ENCODE measurements at regions not wholly inside any gene's neighbourhood (a gene's known extent, or its start where the extent isn't known, plus 50 kb on each side); places are given as distances from the start of the nearest gene placed in this dataset.
"Not testable (repeated sequence)": the region's sequence is repeated elsewhere in the genome, so short reads cannot be mapped to it uniquely, and the experiment has no call there.

DNA sequence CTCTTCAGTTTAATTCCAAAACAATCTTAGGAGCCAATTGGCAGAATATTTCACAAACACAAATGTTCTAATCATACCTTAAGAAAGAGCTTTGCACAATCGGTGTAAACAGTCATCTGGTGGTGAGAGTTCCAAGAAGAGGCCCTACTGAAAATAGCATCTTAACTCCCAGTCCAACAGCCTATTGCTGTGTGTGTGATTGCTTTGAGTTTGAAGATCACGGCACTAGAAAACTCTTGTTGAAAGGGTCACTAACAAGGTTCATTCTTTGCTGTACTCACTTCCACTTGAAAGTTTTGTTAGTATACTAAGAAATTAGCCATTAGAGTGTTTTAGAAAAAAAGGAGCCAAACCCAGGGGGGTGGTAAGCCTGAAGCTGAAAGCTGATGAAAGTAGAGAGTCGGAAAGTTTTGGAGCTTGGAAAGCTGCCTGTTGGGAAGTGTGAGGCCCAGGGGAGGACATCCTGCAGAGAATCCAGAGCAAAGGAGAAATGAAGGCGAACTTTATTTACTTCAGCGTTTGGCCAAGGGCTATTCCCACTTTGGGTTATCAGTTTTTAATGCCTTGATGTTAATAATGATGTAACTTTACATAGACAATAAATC lies 180.3 kb upstream of the GHR start:
- ATAC-seq, result no peak

DNA sequence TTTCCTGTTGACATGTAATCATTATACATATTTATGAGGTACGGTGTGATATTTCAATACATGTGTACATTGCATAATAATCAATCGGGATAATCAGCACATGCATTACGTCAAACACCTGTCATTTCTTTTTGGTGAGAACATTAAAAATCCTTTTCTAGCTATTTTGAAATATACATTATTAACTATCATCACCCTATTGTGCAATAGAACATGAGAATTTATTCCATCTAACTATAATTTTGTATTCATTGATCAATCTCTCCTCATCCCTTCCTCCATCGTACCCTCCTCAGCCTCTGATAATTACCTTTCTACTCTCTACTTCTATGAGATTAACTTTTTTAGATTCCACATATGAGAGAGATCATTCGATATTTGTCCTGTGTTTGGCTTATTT lies 170.9 kb upstream of the GHR start:
- TF ChIP-seq EZH2phosphoT487 (IDR thresholded peaks at IDR 0.05; ENCODE audit: borderline replicate concordance, low read length), result no peak
- no peak for TF ChIP-seq EZH2 (IDR thresholded peaks at IDR 0.05; ENCODE audit: low read length, unreplicated experiment)
- no peaks in the 10 kb centered on the region for H3K9me3 ChIP-seq (ENCODE audit: low read length)
- no peaks in the 10 kb centered on the region for H3K36me3 ChIP-seq (ENCODE audit: low read depth, low read length)
- intact Hi-C loops (cut with micrococcal nuclease), result no loop called here
- DNase-seq, result no peak
- H3K27ac ChIP-seq (ENCODE audit: low read length), result no peak overlapping the region
- H3K4me3 ChIP-seq (ENCODE audit: low read length), result no peak overlapping the region
- ChIA-PET CTCF (no interaction called here), POLR2A (ENCODE audit: unreplicated experiment) (no interaction called here)
- no TSS peak for BruUV-seq (replicated peaks)
- no peaks in the 10 kb centered on the region for H3F3A ChIP-seq (ENCODE audit: low read length, unreplicated experiment)
- H3K4me1 ChIP-seq (ENCODE audit: insufficient read depth, low read length), result no peaks in the 10 kb centered on the region
- ATAC-seq, result no peak
- no peaks in the 10 kb centered on the region for H3K79me2 ChIP-seq (ENCODE audit: low read length)
- H3K9ac ChIP-seq (ENCODE audit: low read length), result no peak overlapping the region
- H3K27me3 ChIP-seq (ENCODE audit: low read length), result no peaks in the 10 kb centered on the region
- H2AFZ ChIP-seq (ENCODE audit: low read length), result no peak overlapping the region
- H3K9me2 ChIP-seq (replicated peaks; ENCODE audit: low read length), result no peaks in the 10 kb centered on the region
- H4K20me1 ChIP-seq (ENCODE audit: low read length), result no peaks in the 10 kb centered on the region
- H3K4me2 ChIP-seq (ENCODE audit: low read length), result no peak overlapping the region

More for the DNA sequence above, 180.3 kb upstream of the GHR start:
- intact Hi-C loops (cut with micrococcal nuclease), result loop anchor here (1.0 to 5.0 kb wide), 4 partner anchors 59 to 179 kb away; partner anchors contain the start of gene GHR
- H2AFZ ChIP-seq (ENCODE audit: low read length), result no peak overlapping the region
- peak overlapping the region; percentile 82 for H3K27ac ChIP-seq (ENCODE audit: low read length)
- no peak overlapping the region for H3K4me3 ChIP-seq (ENCODE audit: low read length)
- H3K79me2 ChIP-seq (ENCODE audit: low read length), result no peaks in the 10 kb centered on the region
- no TSS peak for BruUV-seq (replicated peaks)
- no peaks in the 10 kb centered on the region for H3K27me3 ChIP-seq (ENCODE audit: low read length)
- H3K4me2 ChIP-seq (ENCODE audit: low read length), result peak overlapping the region; percentile 71
- H3K9me2 ChIP-seq (replicated peaks; ENCODE audit: low read length), result no peaks in the 10 kb centered on the region
- TF ChIP-seq, protein P1, sequence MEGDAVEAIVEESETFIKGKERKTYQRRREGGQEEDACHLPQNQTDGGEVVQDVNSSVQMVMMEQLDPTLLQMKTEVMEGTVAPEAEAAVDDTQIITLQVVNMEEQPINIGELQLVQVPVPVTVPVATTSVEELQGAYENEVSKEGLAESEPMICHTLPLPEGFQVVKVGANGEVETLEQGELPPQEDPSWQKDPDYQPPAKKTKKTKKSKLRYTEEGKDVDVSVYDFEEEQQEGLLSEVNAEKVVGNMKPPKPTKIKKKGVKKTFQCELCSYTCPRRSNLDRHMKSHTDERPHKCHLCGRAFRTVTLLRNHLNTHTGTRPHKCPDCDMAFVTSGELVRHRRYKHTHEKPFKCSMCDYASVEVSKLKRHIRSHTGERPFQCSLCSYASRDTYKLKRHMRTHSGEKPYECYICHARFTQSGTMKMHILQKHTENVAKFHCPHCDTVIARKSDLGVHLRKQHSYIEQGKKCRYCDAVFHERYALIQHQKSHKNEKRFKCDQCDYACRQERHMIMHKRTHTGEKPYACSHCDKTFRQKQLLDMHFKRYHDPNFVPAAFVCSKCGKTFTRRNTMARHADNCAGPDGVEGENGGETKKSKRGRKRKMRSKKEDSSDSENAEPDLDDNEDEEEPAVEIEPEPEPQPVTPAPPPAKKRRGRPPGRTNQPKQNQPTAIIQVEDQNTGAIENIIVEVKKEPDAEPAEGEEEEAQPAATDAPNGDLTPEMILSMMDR (conservative IDR thresholded peaks at IDR 0.05; ENCODE audit: low read depth, low read length), result no peak
- TF ChIP-seq EZH2phosphoT487 (IDR thresholded peaks at IDR 0.05; ENCODE audit: borderline replicate concordance, low read length), result no peak
- TF ChIP-seq EZH2 (IDR thresholded peaks at IDR 0.05; ENCODE audit: low read length, unreplicated experiment), result no peak
- H3F3A ChIP-seq (ENCODE audit: low read length, unreplicated experiment), result peaks cover 4% of the 10 kb centered on the region
- no peaks in the 10 kb centered on the region for H3K9me3 ChIP-seq (ENCODE audit: low read length)
- H3K4me1 ChIP-seq (ENCODE audit: insufficient read depth, low read length), result peaks cover 31% of the 10 kb centered on the region
- H3K36me3 ChIP-seq (ENCODE audit: low read depth, low read length), result no peaks in the 10 kb centered on the region
- ChIA-PET CTCF (no interaction called here), POLR2A (ENCODE audit: unreplicated experiment) (no interaction called here)
- DNase-seq, result no peak
- no peaks in the 10 kb centered on the region for H4K20me1 ChIP-seq (ENCODE audit: low read length)
- H3K9ac ChIP-seq (ENCODE audit: low read length), result peak overlapping the region; percentile 40; the same call in 1 of the 2 replicates

DNA sequence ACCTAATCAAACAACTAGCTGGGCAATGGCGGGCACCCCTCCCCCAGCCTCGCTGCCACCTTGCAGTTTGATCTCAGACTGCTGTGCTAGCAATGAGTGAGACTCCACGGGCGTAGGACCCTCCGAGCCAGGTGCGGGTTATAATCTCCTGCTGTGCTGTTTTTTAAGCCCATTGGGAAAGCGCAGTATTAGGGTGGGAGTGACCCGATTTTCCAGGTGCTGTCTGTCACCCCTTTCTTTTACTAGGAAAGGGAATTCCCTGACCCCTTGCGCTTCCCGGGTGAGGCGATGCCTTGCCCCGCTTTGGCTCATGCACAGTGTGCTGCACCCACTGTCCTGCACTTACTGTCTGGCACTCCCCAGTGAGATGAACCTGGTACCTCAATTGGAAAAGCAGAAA lies 163.3 kb upstream of the GHR start:
- H3F3A ChIP-seq (ENCODE audit: low read length, unreplicated experiment); H3K9me2 ChIP-seq (replicated peaks; ENCODE audit: low read length); H3K27ac ChIP-seq (ENCODE audit: low read length); H3K36me3 ChIP-seq (ENCODE audit: low read depth, low read length); H3K4me2 ChIP-seq (ENCODE audit: low read length); intact Hi-C loops (cut with micrococcal nuclease); H3K79me2 ChIP-seq (ENCODE audit: low read length); CTCF ChIA-PET; H3K4me3 ChIP-seq (ENCODE audit: low read length); H3K9me3 ChIP-seq (ENCODE audit: low read length); H2AFZ ChIP-seq (ENCODE audit: low read length); H3K4me1 ChIP-seq (ENCODE audit: insufficient read depth, low read length); H3K9ac ChIP-seq (ENCODE audit: low read length); DNase-seq; H4K20me1 ChIP-seq (ENCODE audit: low read length); POLR2A ChIA-PET (ENCODE audit: unreplicated experiment); ATAC-seq; BruUV-seq (replicated peaks); H3K27me3 ChIP-seq (ENCODE audit: low read length): not testable (repeated sequence)

DNA sequence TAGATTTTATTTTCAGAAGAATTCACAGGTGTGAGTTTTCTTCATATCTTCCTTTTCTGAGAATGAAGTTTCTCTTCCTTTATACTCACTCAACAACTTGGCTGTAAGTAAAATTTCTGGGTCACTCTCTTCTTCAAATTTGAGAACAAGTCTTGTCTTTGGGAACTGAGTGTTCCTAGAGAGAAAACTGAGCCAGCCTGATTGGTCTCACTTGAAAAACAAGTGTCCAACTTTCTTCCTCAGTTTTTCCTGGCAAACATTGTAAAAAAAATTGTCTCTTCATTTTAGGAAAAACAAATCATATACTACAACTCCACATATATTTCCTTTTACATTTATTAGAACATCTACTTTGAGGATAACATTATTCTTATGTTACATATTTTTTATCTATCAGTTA lies 156.1 kb upstream of the GHR start:
- Histone ChIP-seq H3K4me3 (ENCODE audit: low read length) (no peak overlapping the region), H3K79me2 (ENCODE audit: low read length) (no peaks in the 10 kb centered on the region), H2AFZ (ENCODE audit: low read length) (no peak overlapping the region), H4K20me1 (ENCODE audit: low read length) (no peaks in the 10 kb centered on the region), H3K4me2 (ENCODE audit: low read length) (no peak overlapping the region), H3K9me3 (ENCODE audit: low read length) (no peaks in the 10 kb centered on the region), H3K4me1 (ENCODE audit: insufficient read depth, low read length) (no peaks in the 10 kb centered on the region), H3K36me3 (ENCODE audit: low read depth, low read length) (no peaks in the 10 kb centered on the region), H3K27me3 (ENCODE audit: low read length) (no peaks in the 10 kb centered on the region), H3K9me2 (replicated peaks; ENCODE audit: low read length) (no peaks in the 10 kb centered on the region), H3K27ac (ENCODE audit: low read length) (no peak overlapping the region), H3F3A (ENCODE audit: low read length, unreplicated experiment) (no peaks in the 10 kb centered on the region), H3K9ac (ENCODE audit: low read length) (no peak overlapping the region)
- ChIA-PET CTCF (no interaction called here), POLR2A (ENCODE audit: unreplicated experiment) (no interaction called here)
- ATAC-seq, result no peak
- intact Hi-C loops (cut with micrococcal nuclease), result no loop called here
- BruUV-seq (replicated peaks), result no TSS peak
- TF ChIP-seq EZH2phosphoT487 (IDR thresholded peaks at IDR 0.05; ENCODE audit: borderline replicate concordance, low read length) (no peak), EZH2 (IDR thresholded peaks at IDR 0.05; ENCODE audit: low read length, unreplicated experiment) (no peak)
- TF ChIP-seq, protein P1 (conservative IDR thresholded peaks at IDR 0.05; ENCODE audit: low read depth, low read length), result no peak
- DNase-seq, result no peak

DNA sequence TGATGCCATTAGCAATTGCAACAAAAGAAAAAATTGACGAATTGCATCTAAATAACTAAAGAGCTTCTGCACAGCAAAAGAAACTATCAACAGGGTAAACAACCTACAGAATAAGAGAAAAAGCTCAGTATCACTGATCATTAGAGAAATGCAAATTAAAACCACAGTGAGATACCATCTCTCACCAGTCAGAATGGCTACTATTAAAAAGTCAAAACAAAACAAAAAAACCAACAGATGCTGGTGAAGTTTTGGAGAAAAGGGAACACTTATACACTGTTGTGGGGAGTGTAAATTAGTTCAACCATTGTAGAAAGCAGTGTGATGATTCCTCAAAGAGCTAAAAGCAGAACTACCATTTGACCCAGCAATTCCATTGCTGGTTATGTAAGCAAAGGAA lies 155.1 kb upstream of the GHR start:
- H3K27me3 ChIP-seq (ENCODE audit: low read length); DNase-seq; H3K4me2 ChIP-seq (ENCODE audit: low read length); intact Hi-C loops (cut with micrococcal nuclease); H2AFZ ChIP-seq (ENCODE audit: low read length); H3K4me1 ChIP-seq (ENCODE audit: insufficient read depth, low read length); H3K36me3 ChIP-seq (ENCODE audit: low read depth, low read length); H3K4me3 ChIP-seq (ENCODE audit: low read length); ATAC-seq; H3K9me2 ChIP-seq (replicated peaks; ENCODE audit: low read length); H3K27ac ChIP-seq (ENCODE audit: low read length); H3K9me3 ChIP-seq (ENCODE audit: low read length); H3K9ac ChIP-seq (ENCODE audit: low read length); H3F3A ChIP-seq (ENCODE audit: low read length, unreplicated experiment); H4K20me1 ChIP-seq (ENCODE audit: low read length); BruUV-seq (replicated peaks); CTCF ChIA-PET; H3K79me2 ChIP-seq (ENCODE audit: low read length): not testable (repeated sequence)
- POLR2A ChIA-PET (ENCODE audit: unreplicated experiment), result interaction anchor here (0.6 kb wide), 1 partner anchor 105 kb away, joined by 3 read pairs; no protein-coding TSS in a partner anchor
